ENCODE measurements at regions not wholly inside any gene's neighbourhood (a gene's known extent, or its start where the extent isn't known, plus 50 kb on each side); places are given as distances from the start of the nearest gene placed in this dataset.

DNA sequence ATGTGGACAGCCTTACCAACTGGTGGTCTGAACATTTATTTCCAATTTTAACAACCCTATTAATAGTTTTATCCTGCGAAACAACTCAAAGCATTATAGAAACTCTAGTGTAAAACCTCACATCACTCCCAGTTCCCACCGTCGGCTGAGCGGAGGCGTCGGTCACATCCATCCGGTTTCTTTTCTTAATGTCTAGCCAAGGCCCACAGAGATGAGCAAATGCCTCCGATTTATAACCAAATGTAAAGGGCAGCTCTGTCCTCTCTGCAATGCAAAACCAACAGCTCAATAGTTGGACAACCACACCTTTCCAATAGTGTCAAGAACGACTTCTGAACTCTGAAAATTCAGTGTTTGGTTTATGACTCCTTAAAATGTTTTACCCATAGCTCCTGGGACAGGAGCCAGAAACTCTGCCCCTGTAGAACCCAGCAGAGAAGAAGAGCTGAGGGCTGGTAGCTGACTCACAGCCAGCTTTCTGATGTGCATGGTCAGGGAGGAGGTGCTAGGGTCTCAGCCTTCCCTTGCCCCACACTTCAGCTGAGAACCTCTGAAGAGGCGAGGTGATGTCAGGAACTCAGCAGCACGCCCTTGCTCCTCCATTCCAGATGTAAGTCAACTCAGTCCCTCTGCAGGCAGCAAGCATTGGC, 90.2 kb upstream of the UQCRFS1 start:
- Histone ChIP-seq H3K4me3 (ENCODE audit: low read length) (no peak overlapping the region), H3K4me1 (ENCODE audit: control insufficient read depth, insufficient read depth, low read length) (no peaks in the 10 kb centered on the region), H3K27me3 (ENCODE audit: control insufficient read depth, insufficient read depth, low read length) (no peaks in the 10 kb centered on the region), H3K36me3 (ENCODE audit: control insufficient read depth, insufficient read depth, low read length) (no peaks in the 10 kb centered on the region), H3K27ac (ENCODE audit: low read length) (no peak overlapping the region), H3K9me3 (ENCODE audit: control insufficient read depth, insufficient read depth, low read length) (no peaks in the 10 kb centered on the region)
- no peak for DNase-seq (ENCODE audit: low read depth, low spot score)
- no CpG with 5 or more reads among the region's 11 CpGs for WGBS (ENCODE audit: insufficient coverage, insufficient read length)

DNA sequence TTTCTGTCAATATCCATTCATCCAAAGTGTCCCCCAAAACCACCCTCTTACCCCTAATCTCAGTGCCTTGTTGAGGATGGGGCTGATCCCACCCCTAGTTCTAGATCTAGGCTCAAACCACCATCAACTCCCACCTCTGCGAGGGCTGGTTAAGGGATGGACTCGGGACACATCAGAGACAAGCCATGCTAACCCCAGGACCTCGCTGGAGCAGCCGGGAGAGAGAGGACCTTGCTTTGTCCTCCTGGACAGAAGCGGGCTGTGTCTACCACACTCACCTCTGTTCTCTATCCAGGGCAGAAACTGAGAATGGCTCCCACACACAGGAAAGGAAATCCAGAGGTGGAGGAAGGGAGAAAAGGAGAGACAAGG, 90.8 kb upstream of the UQCRFS1 start:
- no CpG with 5 or more reads among the region's 5 CpGs for WGBS (ENCODE audit: insufficient coverage, insufficient read length)

DNA sequence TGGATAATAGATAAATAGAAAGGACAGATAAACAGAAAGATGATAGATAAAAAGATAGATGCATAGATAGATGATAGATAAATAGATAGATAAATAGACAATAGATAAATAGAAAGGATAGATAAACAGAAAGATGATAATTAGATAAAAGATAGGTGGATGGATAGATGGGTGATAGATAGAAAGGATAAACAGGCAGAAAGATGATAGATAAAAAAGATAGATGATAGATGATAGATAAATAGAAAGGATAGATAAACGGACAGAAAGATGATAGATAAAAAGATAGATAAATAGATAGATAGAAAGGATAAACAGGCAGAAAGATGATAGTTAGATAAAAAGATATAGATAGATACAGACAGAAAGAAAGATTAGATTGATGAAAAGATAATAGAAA, 92.3 kb upstream of the UQCRFS1 start:
- H3K27me3 ChIP-seq (ENCODE audit: control insufficient read depth, insufficient read depth, low read length), result 0 out of 2 replicates have a peak, but pooled peaks cover 2% of the 10 kb centered on the region

More for the DNA sequence above, 90.8 kb upstream of the UQCRFS1 start:
- H3K27ac ChIP-seq (ENCODE audit: low read length), result no peak overlapping the region
- H3K4me3 ChIP-seq (ENCODE audit: low read length), result no peak overlapping the region
- H3K27me3 ChIP-seq (ENCODE audit: control insufficient read depth, insufficient read depth, low read length), result 0 out of 2 replicates have a peak, but pooled peaks cover 2% of the 10 kb centered on the region
- H3K4me1 ChIP-seq (ENCODE audit: control insufficient read depth, insufficient read depth, low read length), result peaks cover under 1% of the 10 kb centered on the region; the same call in 1 of the 2 replicates
- no peak for DNase-seq (ENCODE audit: low read depth, low spot score)
- H3K9me3 ChIP-seq (ENCODE audit: control insufficient read depth, insufficient read depth, low read length), result no peaks in the 10 kb centered on the region
- no peaks in the 10 kb centered on the region for H3K36me3 ChIP-seq (ENCODE audit: control insufficient read depth, insufficient read depth, low read length)

DNA sequence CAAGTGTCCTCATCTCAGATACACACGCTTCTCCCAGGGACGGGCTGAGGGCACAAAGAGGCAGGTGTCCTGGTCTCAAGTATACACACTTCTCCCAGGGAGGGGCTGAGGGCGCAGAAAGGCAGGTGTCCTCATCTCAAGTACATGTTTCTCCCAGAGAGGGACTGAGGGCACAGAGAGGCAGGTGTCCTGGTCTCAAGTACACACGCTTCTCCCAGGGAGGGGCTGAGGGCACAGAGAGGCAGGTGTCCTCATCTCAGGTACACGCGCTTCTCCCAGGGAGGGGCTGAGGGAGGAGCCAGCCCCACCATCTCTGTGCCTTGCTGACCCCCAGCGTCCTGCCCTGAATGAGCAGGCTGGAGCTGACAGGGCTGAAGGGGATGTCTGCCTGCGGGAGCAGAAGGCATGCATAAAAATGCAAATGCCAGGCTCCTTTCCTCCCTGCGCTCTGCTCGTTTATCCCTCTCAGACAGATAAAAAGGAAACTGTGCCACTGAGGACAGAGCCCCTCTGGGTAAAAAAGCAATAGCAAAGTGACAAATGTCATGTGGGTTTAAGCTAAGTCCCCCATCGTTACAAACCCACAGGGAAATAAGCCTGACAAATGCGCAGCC, 96.1 kb upstream of the UQCRFS1 start:
- DNase-seq (ENCODE audit: low read depth, low spot score), result no peak
- no peak overlapping the region for H3K4me3 ChIP-seq (ENCODE audit: low read length)
- H3K27me3 ChIP-seq (ENCODE audit: control insufficient read depth, insufficient read depth, low read length), result 0 out of 2 replicates have a peak, but pooled peaks cover 2% of the 10 kb centered on the region
- WGBS (ENCODE audit: insufficient coverage, insufficient read length), result no CpG with 5 or more reads among the region's 12 CpGs
- peaks cover 6% of the 10 kb centered on the region for H3K4me1 ChIP-seq (ENCODE audit: control insufficient read depth, insufficient read depth, low read length)
- no peaks in the 10 kb centered on the region for H3K36me3 ChIP-seq (ENCODE audit: control insufficient read depth, insufficient read depth, low read length)
- no peak overlapping the region for H3K27ac ChIP-seq (ENCODE audit: low read length)
- H3K9me3 ChIP-seq (ENCODE audit: control insufficient read depth, insufficient read depth, low read length), result no peaks in the 10 kb centered on the region

More for the DNA sequence above, 92.3 kb upstream of the UQCRFS1 start:
- no peak overlapping the region for H3K4me3 ChIP-seq (ENCODE audit: low read length)
- no peak for DNase-seq (ENCODE audit: low read depth, low spot score)
- H3K36me3 ChIP-seq (ENCODE audit: control insufficient read depth, insufficient read depth, low read length), result no peaks in the 10 kb centered on the region
- H3K9me3 ChIP-seq (ENCODE audit: control insufficient read depth, insufficient read depth, low read length), result no peaks in the 10 kb centered on the region
- 100% methylated on average over 1 of the region's 1 CpG for WGBS (ENCODE audit: insufficient coverage, insufficient read length)
- H3K27ac ChIP-seq (ENCODE audit: low read length), result no peak overlapping the region
- peaks cover 4% of the 10 kb centered on the region for H3K4me1 ChIP-seq (ENCODE audit: control insufficient read depth, insufficient read depth, low read length)

DNA sequence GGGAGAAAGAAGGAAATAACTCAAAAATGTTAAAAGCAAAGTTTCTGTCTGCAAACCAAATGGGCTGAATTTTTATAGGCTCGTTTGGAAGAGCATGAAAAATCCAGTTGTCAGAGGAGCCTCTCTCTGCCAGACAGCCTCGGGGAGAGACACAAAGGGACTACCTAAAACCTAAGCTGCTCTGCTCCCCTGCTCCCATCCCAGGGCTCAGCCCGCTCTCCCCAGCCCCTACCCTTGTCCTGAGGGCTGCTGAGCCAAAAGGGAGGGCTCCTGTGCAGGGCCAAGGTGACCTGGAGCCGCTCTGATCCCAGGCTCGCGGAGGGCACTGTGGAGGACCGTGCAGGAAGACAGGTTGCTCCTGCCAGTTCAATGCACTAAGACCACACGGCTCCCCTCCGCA, 96.7 kb upstream of the UQCRFS1 start:
- no peak overlapping the region for H3K27ac ChIP-seq (ENCODE audit: low read length)
- H3K36me3 ChIP-seq (ENCODE audit: control insufficient read depth, insufficient read depth, low read length), result no peaks in the 10 kb centered on the region
- no peaks in the 10 kb centered on the region for H3K9me3 ChIP-seq (ENCODE audit: control insufficient read depth, insufficient read depth, low read length)
- 0 out of 2 replicates have a peak, but pooled peaks cover 2% of the 10 kb centered on the region for H3K27me3 ChIP-seq (ENCODE audit: control insufficient read depth, insufficient read depth, low read length)
- peaks cover 6% of the 10 kb centered on the region for H3K4me1 ChIP-seq (ENCODE audit: control insufficient read depth, insufficient read depth, low read length)
- no CpG with 5 or more reads among the region's 9 CpGs for WGBS (ENCODE audit: insufficient coverage, insufficient read length)
- no peak overlapping the region for H3K4me3 ChIP-seq (ENCODE audit: low read length)
- no peak for DNase-seq (ENCODE audit: low read depth, low spot score)

DNA sequence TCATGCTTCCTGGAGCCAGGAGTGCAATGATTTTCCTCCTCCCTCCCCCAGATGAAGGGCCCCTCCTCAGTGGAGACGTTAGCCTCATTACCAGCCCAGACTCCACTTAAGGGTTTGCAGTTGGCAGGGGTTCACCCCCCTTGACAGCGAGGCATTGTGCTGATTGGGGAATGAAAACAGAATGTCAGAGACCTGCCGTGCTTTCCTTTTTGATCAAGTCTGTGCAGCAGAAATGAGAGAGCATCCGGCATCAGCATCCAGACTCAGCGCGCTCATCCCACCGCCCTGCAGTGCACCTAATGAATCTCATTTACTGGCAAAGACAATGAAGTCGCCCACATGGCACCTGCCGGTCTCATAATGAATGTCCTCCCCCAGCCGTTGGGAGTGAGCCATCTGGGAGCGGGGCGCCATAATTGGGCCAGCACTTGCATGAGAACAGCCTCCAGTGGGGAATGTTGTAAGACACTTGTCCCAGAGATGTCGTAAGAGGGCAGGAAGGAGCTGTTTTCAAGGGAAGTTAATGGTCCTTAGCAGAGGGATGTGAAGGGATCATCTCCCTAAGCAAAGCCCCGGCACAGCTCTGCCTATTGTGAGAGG, 98.3 kb upstream of the UQCRFS1 start:
- H3K4me3 ChIP-seq (ENCODE audit: low read length), result no peak overlapping the region
- 0 out of 2 replicates have a peak, but pooled peaks cover 2% of the 10 kb centered on the region for H3K27me3 ChIP-seq (ENCODE audit: control insufficient read depth, insufficient read depth, low read length)
- no peaks in the 10 kb centered on the region for H3K36me3 ChIP-seq (ENCODE audit: control insufficient read depth, insufficient read depth, low read length)
- no peak for DNase-seq (ENCODE audit: low read depth, low spot score)
- no CpG with 5 or more reads among the region's 14 CpGs for WGBS (ENCODE audit: insufficient coverage, insufficient read length)
- H3K9me3 ChIP-seq (ENCODE audit: control insufficient read depth, insufficient read depth, low read length), result no peaks in the 10 kb centered on the region
- H3K4me1 ChIP-seq (ENCODE audit: control insufficient read depth, insufficient read depth, low read length), result peaks cover 6% of the 10 kb centered on the region
- no peak overlapping the region for H3K27ac ChIP-seq (ENCODE audit: low read length)

DNA sequence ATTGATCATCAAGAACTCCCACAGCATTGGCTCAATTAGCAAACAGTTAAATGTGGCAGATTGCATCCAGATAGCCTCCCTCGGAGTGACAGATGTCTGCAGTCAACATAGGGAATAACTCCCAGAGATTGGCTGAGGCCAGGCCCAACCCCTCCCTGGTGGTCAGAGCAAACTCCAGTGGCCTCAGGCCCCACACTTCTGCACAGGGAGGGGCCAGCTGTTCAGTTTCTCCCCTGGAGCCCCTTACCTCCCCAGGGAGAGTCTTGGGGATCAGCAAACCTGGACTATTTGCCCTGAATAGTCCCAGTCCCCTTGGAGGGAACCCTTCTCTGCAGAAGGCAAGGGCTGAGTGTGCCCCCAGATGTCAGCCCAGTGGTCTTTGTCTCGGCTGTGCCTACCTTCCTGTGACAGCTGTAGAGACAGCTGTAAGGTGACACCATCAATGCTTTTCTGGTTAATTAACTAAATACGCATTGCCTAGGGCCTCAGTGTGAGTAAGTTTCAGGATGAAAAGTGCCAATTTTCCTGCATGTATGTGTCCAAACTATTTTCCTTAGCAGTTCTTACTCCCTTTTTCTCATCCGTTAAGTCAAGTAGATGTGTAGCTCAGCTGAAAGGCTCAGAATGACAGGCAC, 102.7 kb upstream of the UQCRFS1 start:
- DNase-seq (ENCODE audit: low read depth, low spot score), result no peak
- H3K9me3 ChIP-seq (ENCODE audit: control insufficient read depth, insufficient read depth, low read length), result no peaks in the 10 kb centered on the region
- peaks cover 1% of the 10 kb centered on the region for H3K4me1 ChIP-seq (ENCODE audit: control insufficient read depth, insufficient read depth, low read length)
- no CpG with 5 or more reads among the region's 4 CpGs for WGBS (ENCODE audit: insufficient coverage, insufficient read length)
- H3K27ac ChIP-seq (ENCODE audit: low read length), result no peak overlapping the region
- H3K36me3 ChIP-seq (ENCODE audit: control insufficient read depth, insufficient read depth, low read length), result no peaks in the 10 kb centered on the region
- no peaks in the 10 kb centered on the region for H3K27me3 ChIP-seq (ENCODE audit: control insufficient read depth, insufficient read depth, low read length)
- no peak overlapping the region for H3K4me3 ChIP-seq (ENCODE audit: low read length)

DNA sequence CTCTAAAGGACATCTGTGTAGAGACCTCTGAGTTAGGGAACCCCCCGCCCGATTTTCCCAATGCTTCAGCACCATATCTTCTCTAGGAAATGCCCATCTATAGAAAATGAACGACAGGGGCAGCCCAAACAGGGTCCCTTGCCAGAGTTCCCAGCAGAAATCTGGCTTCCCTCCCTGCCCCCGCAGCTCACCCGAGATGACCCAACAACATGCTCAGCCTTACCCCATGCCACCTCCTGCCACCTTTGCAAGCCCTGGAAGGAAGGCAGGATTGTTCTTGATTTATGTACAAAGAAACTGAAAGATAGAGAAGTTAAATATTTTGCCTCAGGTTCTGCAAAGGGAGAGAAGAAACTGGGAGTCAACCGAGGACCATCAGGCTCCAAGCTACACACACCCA, 105.6 kb upstream of the UQCRFS1 start:
- H3K27ac ChIP-seq (ENCODE audit: low read length), result no peak overlapping the region
- H3K9me3 ChIP-seq (ENCODE audit: control insufficient read depth, insufficient read depth, low read length), result no peaks in the 10 kb centered on the region
- DNase-seq (ENCODE audit: low read depth, low spot score), result no peak
- no peaks in the 10 kb centered on the region for H3K36me3 ChIP-seq (ENCODE audit: control insufficient read depth, insufficient read depth, low read length)
- H3K4me3 ChIP-seq (ENCODE audit: low read length), result no peak overlapping the region
- H3K27me3 ChIP-seq (ENCODE audit: control insufficient read depth, insufficient read depth, low read length), result no peaks in the 10 kb centered on the region
- no CpG with 5 or more reads among the region's 6 CpGs for WGBS (ENCODE audit: insufficient coverage, insufficient read length)
- H3K4me1 ChIP-seq (ENCODE audit: control insufficient read depth, insufficient read depth, low read length), result no peaks in the 10 kb centered on the region; the same call in none of the 2 replicates

DNA sequence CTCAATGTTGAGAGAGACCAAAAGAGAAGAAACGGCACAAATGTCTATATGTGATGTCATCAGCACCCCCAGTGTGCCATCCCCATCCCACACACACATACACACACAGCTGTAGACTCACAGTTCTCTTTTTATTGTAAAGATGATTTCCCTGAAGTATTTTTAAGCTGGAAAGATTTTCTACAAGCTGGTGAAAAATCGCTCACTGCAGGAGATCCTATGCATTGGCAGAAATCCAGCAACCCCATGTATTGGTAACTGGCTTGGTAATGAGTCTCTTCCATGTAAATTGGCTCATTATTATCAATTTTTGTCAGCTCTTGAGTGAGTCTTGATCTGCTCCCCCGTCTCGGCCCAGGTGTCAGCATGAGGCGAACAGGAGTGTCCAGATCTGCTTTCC, 107.1 kb upstream of the UQCRFS1 start:
- Histone ChIP-seq H3K27ac (ENCODE audit: low read length) (no peak overlapping the region), H3K27me3 (ENCODE audit: control insufficient read depth, insufficient read depth, low read length) (no peaks in the 10 kb centered on the region), H3K36me3 (ENCODE audit: control insufficient read depth, insufficient read depth, low read length) (no peaks in the 10 kb centered on the region), H3K9me3 (ENCODE audit: control insufficient read depth, insufficient read depth, low read length) (no peaks in the 10 kb centered on the region), H3K4me1 (ENCODE audit: control insufficient read depth, insufficient read depth, low read length) (no peaks in the 10 kb centered on the region; the same call in none of the 2 replicates), H3K4me3 (ENCODE audit: low read length) (no peak overlapping the region)
- DNase-seq (ENCODE audit: low read depth, low spot score), result no peak
- no CpG with 5 or more reads among the region's 5 CpGs for WGBS (ENCODE audit: insufficient coverage, insufficient read length)

DNA sequence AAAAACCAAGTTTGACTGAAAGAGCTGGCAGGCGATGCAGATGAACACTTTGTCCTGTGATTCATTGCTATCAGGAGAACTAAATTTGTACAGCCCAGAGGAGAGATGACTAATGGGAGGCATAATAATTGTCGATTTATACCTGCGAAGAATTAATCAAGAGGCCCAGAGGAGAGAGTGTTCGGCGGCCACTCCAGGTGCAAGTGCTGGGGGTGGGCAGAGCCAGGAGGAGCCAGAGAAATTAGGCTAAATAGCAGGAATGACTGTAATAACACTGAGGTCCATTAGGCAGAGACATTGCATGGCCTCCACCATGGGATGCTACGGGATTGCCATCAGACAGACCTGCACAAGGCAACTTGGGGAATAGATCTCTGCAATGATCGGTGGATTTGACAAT, 107.7 kb upstream of the UQCRFS1 start:
- Histone ChIP-seq H3K4me3 (ENCODE audit: low read length) (no peak overlapping the region), H3K4me1 (ENCODE audit: control insufficient read depth, insufficient read depth, low read length) (no peaks in the 10 kb centered on the region; the same call in none of the 2 replicates), H3K27ac (ENCODE audit: low read length) (no peak overlapping the region), H3K9me3 (ENCODE audit: control insufficient read depth, insufficient read depth, low read length) (no peaks in the 10 kb centered on the region), H3K27me3 (ENCODE audit: control insufficient read depth, insufficient read depth, low read length) (no peaks in the 10 kb centered on the region), H3K36me3 (ENCODE audit: control insufficient read depth, insufficient read depth, low read length) (no peaks in the 10 kb centered on the region)
- WGBS (ENCODE audit: insufficient coverage, insufficient read length), result no CpG with 5 or more reads among the region's 7 CpGs
- no peak for DNase-seq (ENCODE audit: low read depth, low spot score)

Measured in iPS DF 6.9 (cell line).